ENCODE measurements at regions not wholly inside any gene's neighbourhood (a gene's known extent, or its start where the extent isn't known, plus 50 kb on each side); places are given as distances from the start of the nearest gene placed in this dataset.

- H3K27me3 ChIP-seq (ENCODE audit: control insufficient read depth in 3 of 3, insufficient read depth in 3 of 3, low read length in 2 of 3): no peaks in the 10 kb centered on the region
- no peak for TF ChIP-seq CTCF (IDR thresholded peaks at IDR 0.05; ENCODE audit: control extremely low read depth, extremely low read depth)
- no peaks in the 10 kb centered on the region for H3K36me3 ChIP-seq (ENCODE audit: control insufficient read depth in 4 of 4, insufficient read depth in 4 of 4, low read length in 4 of 4)
- no peaks in the 10 kb centered on the region for H3K9me3 ChIP-seq (ENCODE audit: control insufficient read depth in 4 of 4, insufficient read depth in 3 of 4, low read length in 3 of 4)
- H3K27ac ChIP-seq (ENCODE audit: low read depth in 1 of 2, low read length in 1 of 2): no peak overlapping the region
- ATAC-seq (ENCODE audit: insufficient read depth, low FRiP score) (no peak), DNase-seq (no peak)
- no peaks in the 10 kb centered on the region for H3K4me1 ChIP-seq (ENCODE audit: control insufficient read depth in 5 of 5, insufficient read depth in 5 of 5, low read length in 5 of 5)
- 78 to 84% methylated on average over 1 of the region's 1 CpG for WGBS, 2 donors
- H3K9ac ChIP-seq (ENCODE audit: insufficient read depth in 1 of 2, low read length in 2 of 2): no peak overlapping the region
- H3K4me3 ChIP-seq: no peak overlapping the region
Observed at GRCh38 chr4:134905061-134905460, 703.5 kb upstream of the PABPC4L start.

DNA sequence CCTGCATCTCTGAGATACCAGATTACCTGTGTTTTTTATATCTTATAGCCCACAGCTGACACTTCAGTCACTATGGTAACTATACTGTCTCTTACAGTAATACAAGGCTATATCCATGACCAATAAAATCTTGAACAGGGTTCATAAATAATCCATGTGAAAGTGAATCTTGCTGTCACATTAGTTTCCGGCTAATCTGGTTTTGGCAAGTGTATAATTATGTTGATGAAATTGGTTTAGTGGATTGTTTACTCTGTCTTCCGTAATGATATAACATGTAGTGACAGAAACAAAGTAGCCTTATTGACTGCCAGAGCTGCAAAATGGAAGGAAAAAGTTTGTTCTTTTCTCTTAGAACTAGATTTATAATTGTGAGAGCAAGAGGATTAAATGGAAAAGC lies 686.6 kb upstream of the PABPC4L start:
- Histone ChIP-seq H3K27ac (ENCODE audit: low read depth in 1 of 2, low read length in 1 of 2) (no peak overlapping the region), H3K9me3 (ENCODE audit: control insufficient read depth in 4 of 4, insufficient read depth in 3 of 4, low read length in 3 of 4) (no peaks in the 10 kb centered on the region), H3K4me3 (no peak overlapping the region), H3K36me3 (ENCODE audit: control insufficient read depth in 4 of 4, insufficient read depth in 4 of 4, low read length in 4 of 4) (no peaks in the 10 kb centered on the region), H3K9ac (ENCODE audit: insufficient read depth in 1 of 2, low read length in 2 of 2) (no peak overlapping the region), H3K27me3 (ENCODE audit: control insufficient read depth in 3 of 3, insufficient read depth in 3 of 3, low read length in 2 of 3) (no peaks in the 10 kb centered on the region), H3K4me1 (ENCODE audit: control insufficient read depth in 5 of 5, insufficient read depth in 5 of 5, low read length in 5 of 5) (no peaks in the 10 kb centered on the region)
- ATAC-seq (ENCODE audit: insufficient read depth, low FRiP score) (no peak), DNase-seq (no peak)
- 56 to 69% methylated on average over 2 of the region's 2 CpGs for WGBS, 2 donors
- no peak for TF ChIP-seq CTCF (IDR thresholded peaks at IDR 0.05; ENCODE audit: control extremely low read depth, extremely low read depth)

GRCh38 chr4:134885436-134885835 lies 683.8 kb upstream of the PABPC4L start:
- no peak for TF ChIP-seq CTCF (IDR thresholded peaks at IDR 0.05; ENCODE audit: control extremely low read depth, extremely low read depth)
- 60 to 61% methylated on average over 2 of the region's 2 CpGs for WGBS, 2 donors
- ATAC-seq (ENCODE audit: insufficient read depth, low FRiP score): no peak

DNA sequence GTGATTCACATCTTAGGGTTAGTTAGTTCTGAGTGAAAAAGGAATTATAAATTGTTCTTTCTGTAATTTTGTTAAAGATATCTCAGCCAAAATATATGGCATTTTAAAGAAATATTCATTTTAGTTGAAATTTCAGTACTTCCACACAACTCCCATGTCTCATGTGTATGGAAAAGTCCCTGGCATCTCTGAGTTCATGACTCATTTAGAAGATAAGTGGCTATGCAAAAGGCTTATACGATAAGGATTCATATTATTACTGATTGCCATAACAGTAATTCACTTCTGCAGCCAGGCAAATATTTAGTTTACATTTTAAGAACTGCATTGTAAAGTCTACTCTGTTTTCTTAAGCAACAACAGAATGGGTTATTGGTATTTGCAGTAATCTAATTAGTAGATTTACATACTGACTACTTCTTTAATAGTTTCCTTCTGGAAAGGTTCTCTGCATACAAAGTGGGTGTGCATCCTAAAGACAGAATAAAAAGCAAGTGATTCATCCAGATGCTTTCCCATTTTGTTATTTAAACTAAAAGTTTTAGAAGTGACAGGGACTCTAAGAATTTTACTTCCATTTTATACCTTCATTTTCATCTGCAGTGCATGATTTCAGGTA lies 682.4 kb upstream of the PABPC4L start:
- H3K9ac ChIP-seq (ENCODE audit: insufficient read depth in 1 of 2, low read length in 2 of 2): no peak overlapping the region
- H3K9me3 ChIP-seq (ENCODE audit: control insufficient read depth in 4 of 4, insufficient read depth in 3 of 4, low read length in 3 of 4): no peaks in the 10 kb centered on the region
- no peaks in the 10 kb centered on the region for H3K27me3 ChIP-seq (ENCODE audit: control insufficient read depth in 3 of 3, insufficient read depth in 3 of 3, low read length in 2 of 3)
- DNase-seq (no peak), ATAC-seq (ENCODE audit: insufficient read depth, low FRiP score) (no peak)
- no peaks in the 10 kb centered on the region for H3K36me3 ChIP-seq (ENCODE audit: control insufficient read depth in 4 of 4, insufficient read depth in 4 of 4, low read length in 4 of 4)
- no peak for TF ChIP-seq CTCF (IDR thresholded peaks at IDR 0.05; ENCODE audit: control extremely low read depth, extremely low read depth)
- 57 to 82% methylated on average over 1 of the region's 1 CpG for WGBS, 2 donors
- H3K27ac ChIP-seq (ENCODE audit: low read depth in 1 of 2, low read length in 1 of 2): no peak overlapping the region
- no peak overlapping the region for H3K4me3 ChIP-seq
- H3K4me1 ChIP-seq (ENCODE audit: control insufficient read depth in 5 of 5, insufficient read depth in 5 of 5, low read length in 5 of 5): no peaks in the 10 kb centered on the region

More at GRCh38 chr4:134885436-134885835, 683.8 kb upstream of the PABPC4L start:
- DNase-seq: no peak
- no peak overlapping the region for H3K27ac ChIP-seq (ENCODE audit: low read depth in 1 of 2, low read length in 1 of 2)
- H3K36me3 ChIP-seq (ENCODE audit: control insufficient read depth in 4 of 4, insufficient read depth in 4 of 4, low read length in 4 of 4): no peaks in the 10 kb centered on the region
- no peak overlapping the region for H3K4me3 ChIP-seq
- no peaks in the 10 kb centered on the region for H3K4me1 ChIP-seq (ENCODE audit: control insufficient read depth in 5 of 5, insufficient read depth in 5 of 5, low read length in 5 of 5)
- H3K9me3 ChIP-seq (ENCODE audit: control insufficient read depth in 4 of 4, insufficient read depth in 3 of 4, low read length in 3 of 4): no peaks in the 10 kb centered on the region
- H3K27me3 ChIP-seq (ENCODE audit: control insufficient read depth in 3 of 3, insufficient read depth in 3 of 3, low read length in 2 of 3): no peaks in the 10 kb centered on the region
- H3K9ac ChIP-seq (ENCODE audit: insufficient read depth in 1 of 2, low read length in 2 of 2): no peak overlapping the region
